H1 (cell line): ENCODE measurements at regions not wholly inside any gene's neighbourhood (a gene's known extent, or its start where the extent isn't known, plus 50 kb on each side); places are given as distances from the start of the nearest gene placed in this dataset.

ENCODE experiments used
- CBX5 ChIP-seq: fragments of 300-800, 300-1000 bp; sonication (generic); IDR thresholded peaks from 2 replicates; pipeline ENCODE4 v1.7.1; 2016; ENCODE audit warnings: antibody characterized with exemption, low read length, low read depth
- EP300 ChIP-seq, 2 experiments: IDR thresholded peaks; 1 replicate in 1 of 2; 2 replicates in 1 of 2; pipeline ENCODE4 v1.6.1; 2011 to 2012; ENCODE audit warnings: low read depth in 2 of 2, low read length in 2 of 2, mild to moderate bottlenecking in 2 of 2, borderline replicate concordance in 1 of 2, inconsistent platforms in 1 of 2, moderate library complexity in 1 of 2
- EZH2 ChIP-seq: fragments of 200-600 bp; sonication (generic); IDR thresholded peaks from 2 replicates; pipeline ENCODE4 v1.7.1; 2012; ENCODE audit warnings: low read depth, mild to moderate bottlenecking, moderate library complexity, low read length, inconsistent platforms; ENCODE audit not compliant: severe bottlenecking
- GABPA ChIP-seq: IDR thresholded peaks from 2 replicates; pipeline ENCODE4 v1.6.1; 2011; ENCODE audit warnings: mild to moderate bottlenecking, low read length, moderate library complexity, borderline replicate concordance; ENCODE audit not compliant: insufficient read depth
- POLR2AphosphoS5 ChIP-seq: IDR thresholded peaks from 2 replicates; pipeline ENCODE4 v1.6.1; 2011; ENCODE audit warnings: low read depth, low read length
- RAD21 ChIP-seq, 2 experiments: IDR thresholded peaks in 1 of 2; conservative IDR thresholded peaks in 1 of 2; 2 replicates each; pipeline ENCODE4 v1.6.1; 2011; ENCODE audit warnings: low read depth in 2 of 2, low read length in 2 of 2, improper control_type of control experiment in 1 of 2, inconsistent platforms in 1 of 2, mild to moderate bottlenecking in 1 of 2, moderate library complexity in 1 of 2
- RFX5 ChIP-seq: IDR thresholded peaks from 2 replicates; pipeline ENCODE4 v1.6.1; 2011; ENCODE audit warnings: low read depth, low read length, improper control_type of control experiment, borderline replicate concordance
- SIRT6 ChIP-seq: IDR thresholded peaks from one replicate; pipeline ENCODE4 v1.7.1; 2012; ENCODE audit warnings: low read length, inconsistent platforms
- SIX5 ChIP-seq: IDR thresholded peaks from 2 replicates; pipeline ENCODE4 v1.6.1; 2011; ENCODE audit warnings: mild to moderate bottlenecking, low read depth, low read length
- SP4 ChIP-seq: IDR thresholded peaks from 2 replicates; pipeline ENCODE4 v1.6.1; 2012; ENCODE audit warnings: low read length, inconsistent platforms
- TBP ChIP-seq: IDR thresholded peaks from 2 replicates; pipeline ENCODE4 v1.6.1; 2011; ENCODE audit warnings: low read depth, low read length, improper control_type of control experiment
- TEAD4 ChIP-seq: IDR thresholded peaks from 2 replicates; pipeline ENCODE4 v1.6.1; 2012; ENCODE audit warnings: low read depth, low read length, inconsistent platforms, mixed read lengths
- TF ChIP-seq, protein P1 (sequence below): fragments of 300-600 bp; sonication (generic); IDR thresholded peaks from 2 replicates; pipeline ENCODE4 v1.7.1; 2012; ENCODE audit warnings: low read length, moderate library complexity, mild to moderate bottlenecking, inconsistent platforms; ENCODE audit not compliant: insufficient replicate concordance

DNA sequence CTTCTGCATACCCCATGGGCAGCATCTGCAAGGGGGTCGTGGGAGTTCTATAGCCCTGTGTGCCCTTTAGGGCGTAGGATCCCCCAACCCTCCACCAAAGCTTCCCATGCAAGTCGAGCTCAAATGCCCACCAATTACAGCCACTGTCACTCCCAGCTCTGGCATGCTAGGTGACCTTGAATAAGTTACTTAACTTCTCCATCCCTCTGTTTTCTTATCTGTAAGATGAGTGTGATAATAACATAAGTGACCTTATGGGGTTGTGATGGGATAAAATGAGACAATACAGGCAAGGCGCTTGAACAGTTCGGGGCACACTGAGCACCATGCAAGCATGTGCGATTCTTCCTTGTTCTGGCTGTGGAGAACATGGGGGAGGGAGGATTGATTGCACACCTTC is 74.8 kb upstream of the POMGNT2 start (continued):
- TF ChIP-seq, protein P1, sequence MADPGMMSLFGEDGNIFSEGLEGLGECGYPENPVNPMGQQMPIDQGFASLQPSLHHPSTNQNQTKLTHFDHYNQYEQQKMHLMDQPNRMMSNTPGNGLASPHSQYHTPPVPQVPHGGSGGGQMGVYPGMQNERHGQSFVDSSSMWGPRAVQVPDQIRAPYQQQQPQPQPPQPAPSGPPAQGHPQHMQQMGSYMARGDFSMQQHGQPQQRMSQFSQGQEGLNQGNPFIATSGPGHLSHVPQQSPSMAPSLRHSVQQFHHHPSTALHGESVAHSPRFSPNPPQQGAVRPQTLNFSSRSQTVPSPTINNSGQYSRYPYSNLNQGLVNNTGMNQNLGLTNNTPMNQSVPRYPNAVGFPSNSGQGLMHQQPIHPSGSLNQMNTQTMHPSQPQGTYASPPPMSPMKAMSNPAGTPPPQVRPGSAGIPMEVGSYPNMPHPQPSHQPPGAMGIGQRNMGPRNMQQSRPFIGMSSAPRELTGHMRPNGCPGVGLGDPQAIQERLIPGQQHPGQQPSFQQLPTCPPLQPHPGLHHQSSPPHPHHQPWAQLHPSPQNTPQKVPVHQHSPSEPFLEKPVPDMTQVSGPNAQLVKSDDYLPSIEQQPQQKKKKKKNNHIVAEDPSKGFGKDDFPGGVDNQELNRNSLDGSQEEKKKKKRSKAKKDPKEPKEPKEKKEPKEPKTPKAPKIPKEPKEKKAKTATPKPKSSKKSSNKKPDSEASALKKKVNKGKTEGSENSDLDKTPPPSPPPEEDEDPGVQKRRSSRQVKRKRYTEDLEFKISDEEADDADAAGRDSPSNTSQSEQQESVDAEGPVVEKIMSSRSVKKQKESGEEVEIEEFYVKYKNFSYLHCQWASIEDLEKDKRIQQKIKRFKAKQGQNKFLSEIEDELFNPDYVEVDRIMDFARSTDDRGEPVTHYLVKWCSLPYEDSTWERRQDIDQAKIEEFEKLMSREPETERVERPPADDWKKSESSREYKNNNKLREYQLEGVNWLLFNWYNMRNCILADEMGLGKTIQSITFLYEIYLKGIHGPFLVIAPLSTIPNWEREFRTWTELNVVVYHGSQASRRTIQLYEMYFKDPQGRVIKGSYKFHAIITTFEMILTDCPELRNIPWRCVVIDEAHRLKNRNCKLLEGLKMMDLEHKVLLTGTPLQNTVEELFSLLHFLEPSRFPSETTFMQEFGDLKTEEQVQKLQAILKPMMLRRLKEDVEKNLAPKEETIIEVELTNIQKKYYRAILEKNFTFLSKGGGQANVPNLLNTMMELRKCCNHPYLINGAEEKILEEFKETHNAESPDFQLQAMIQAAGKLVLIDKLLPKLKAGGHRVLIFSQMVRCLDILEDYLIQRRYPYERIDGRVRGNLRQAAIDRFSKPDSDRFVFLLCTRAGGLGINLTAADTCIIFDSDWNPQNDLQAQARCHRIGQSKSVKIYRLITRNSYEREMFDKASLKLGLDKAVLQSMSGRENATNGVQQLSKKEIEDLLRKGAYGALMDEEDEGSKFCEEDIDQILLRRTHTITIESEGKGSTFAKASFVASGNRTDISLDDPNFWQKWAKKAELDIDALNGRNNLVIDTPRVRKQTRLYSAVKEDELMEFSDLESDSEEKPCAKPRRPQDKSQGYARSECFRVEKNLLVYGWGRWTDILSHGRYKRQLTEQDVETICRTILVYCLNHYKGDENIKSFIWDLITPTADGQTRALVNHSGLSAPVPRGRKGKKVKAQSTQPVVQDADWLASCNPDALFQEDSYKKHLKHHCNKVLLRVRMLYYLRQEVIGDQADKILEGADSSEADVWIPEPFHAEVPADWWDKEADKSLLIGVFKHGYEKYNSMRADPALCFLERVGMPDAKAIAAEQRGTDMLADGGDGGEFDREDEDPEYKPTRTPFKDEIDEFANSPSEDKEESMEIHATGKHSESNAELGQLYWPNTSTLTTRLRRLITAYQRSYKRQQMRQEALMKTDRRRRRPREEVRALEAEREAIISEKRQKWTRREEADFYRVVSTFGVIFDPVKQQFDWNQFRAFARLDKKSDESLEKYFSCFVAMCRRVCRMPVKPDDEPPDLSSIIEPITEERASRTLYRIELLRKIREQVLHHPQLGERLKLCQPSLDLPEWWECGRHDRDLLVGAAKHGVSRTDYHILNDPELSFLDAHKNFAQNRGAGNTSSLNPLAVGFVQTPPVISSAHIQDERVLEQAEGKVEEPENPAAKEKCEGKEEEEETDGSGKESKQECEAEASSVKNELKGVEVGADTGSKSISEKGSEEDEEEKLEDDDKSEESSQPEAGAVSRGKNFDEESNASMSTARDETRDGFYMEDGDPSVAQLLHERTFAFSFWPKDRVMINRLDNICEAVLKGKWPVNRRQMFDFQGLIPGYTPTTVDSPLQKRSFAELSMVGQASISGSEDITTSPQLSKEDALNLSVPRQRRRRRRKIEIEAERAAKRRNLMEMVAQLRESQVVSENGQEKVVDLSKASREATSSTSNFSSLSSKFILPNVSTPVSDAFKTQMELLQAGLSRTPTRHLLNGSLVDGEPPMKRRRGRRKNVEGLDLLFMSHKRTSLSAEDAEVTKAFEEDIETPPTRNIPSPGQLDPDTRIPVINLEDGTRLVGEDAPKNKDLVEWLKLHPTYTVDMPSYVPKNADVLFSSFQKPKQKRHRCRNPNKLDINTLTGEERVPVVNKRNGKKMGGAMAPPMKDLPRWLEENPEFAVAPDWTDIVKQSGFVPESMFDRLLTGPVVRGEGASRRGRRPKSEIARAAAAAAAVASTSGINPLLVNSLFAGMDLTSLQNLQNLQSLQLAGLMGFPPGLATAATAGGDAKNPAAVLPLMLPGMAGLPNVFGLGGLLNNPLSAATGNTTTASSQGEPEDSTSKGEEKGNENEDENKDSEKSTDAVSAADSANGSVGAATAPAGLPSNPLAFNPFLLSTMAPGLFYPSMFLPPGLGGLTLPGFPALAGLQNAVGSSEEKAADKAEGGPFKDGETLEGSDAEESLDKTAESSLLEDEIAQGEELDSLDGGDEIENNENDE: no peak
- TF ChIP-seq RFX5: no peak
- TF ChIP-seq TEAD4: no peak
- TF ChIP-seq SIRT6: no peak
- no peak for TF ChIP-seq TBP
- no peak for TF ChIP-seq RAD21 (IDR thresholded peaks at IDR 0.05 in 1 of 2, conservative IDR thresholded peaks at IDR 0.05 in 1 of 2; ENCODE audit: low read depth in 2 of 2, low read length in 2 of 2)
- TF ChIP-seq EP300 (IDR thresholded peaks at IDR 0.05; ENCODE audit: borderline replicate concordance in 1 of 2, low read depth in 2 of 2, low read length in 2 of 2): no peak
- no peak for TF ChIP-seq POLR2AphosphoS5
- TF ChIP-seq SP4: no peak
- TF ChIP-seq CBX5: no peak
- TF ChIP-seq EZH2: no peak
- no peak for TF ChIP-seq SIX5
- TF ChIP-seq GABPA: no peak
